Natural killer cell (primary cell): ENCODE measurements at regions not wholly inside any gene's neighbourhood (a gene's known extent, or its start where the extent isn't known, plus 50 kb on each side); places are given as distances from the start of the nearest gene placed in this dataset.

Experiments
- ATAC-seq, 3 donors: fragments of 150-1000 bp in 2 of 3; fragments of 200-7000 bp in 1 of 3; cut with Tn5 transposase; 1 replicate in 1 of 3; 2 replicates in 2 of 3; pipeline ENCODE4 v1.10.0; 2021; ENCODE audit warnings: mild to moderate bottlenecking in 2 of 3, moderate library complexity in 2 of 3
- DNase-seq, 2 donors: peaks; one replicate each; pipeline versions ENCODE4 v3.0.0 to v3.0.0-alpha.2; 2013 to 2021; ENCODE audit warnings: mixed read lengths in 1 of 2
- H3K27ac ChIP-seq: one replicate; pipeline ENCODE4 v1.5.1; 2013; ENCODE audit warnings: mild to moderate bottlenecking, low read length
- H3K27me3 ChIP-seq: one replicate; pipeline ENCODE4 v1.6.1; 2013; ENCODE audit warnings: low read length; ENCODE audit not compliant: control insufficient read depth, insufficient read depth
- H3K36me3 ChIP-seq: one replicate; pipeline ENCODE4 v1.6.1; 2013; ENCODE audit warnings: low read length; ENCODE audit not compliant: control insufficient read depth, insufficient read depth
- H3K4me1 ChIP-seq: one replicate; pipeline ENCODE4 v1.6.1; 2013; ENCODE audit warnings: low read length; ENCODE audit not compliant: control insufficient read depth, insufficient read depth
- H3K4me3 ChIP-seq: one replicate; pipeline ENCODE4 v1.5.1; 2013; ENCODE audit warnings: low read length
- H3K9me3 ChIP-seq: one replicate; pipeline ENCODE4 v1.6.1; 2013; ENCODE audit warnings: low read length; ENCODE audit not compliant: control insufficient read depth, insufficient read depth
- H3K27ac Mint-ChIP-seq, 2 donors: one replicate each; pipeline ENCODE4 v1.8.0; 2022; ENCODE audit warnings: mild to moderate bottlenecking in 2 of 2, mixed read lengths in 2 of 2, moderate library complexity in 1 of 2
- H3K27me3 Mint-ChIP-seq, 2 donors: one replicate each; pipeline ENCODE4 v1.8.0; 2022; ENCODE audit warnings: low read depth in 2 of 2, mixed read lengths in 2 of 2
- H3K36me3 Mint-ChIP-seq: one replicate; pipeline ENCODE4 v1.8.0; 2022; ENCODE audit warnings: mixed read lengths
- H3K4me1 Mint-ChIP-seq, 2 donors: one replicate each; pipeline ENCODE4 v1.8.0; 2022; ENCODE audit warnings: mixed read lengths in 2 of 2
- H3K4me3 Mint-ChIP-seq: one replicate; pipeline ENCODE4 v1.8.0; 2022; ENCODE audit warnings: mild to moderate bottlenecking, moderate library complexity, mixed read lengths
- H3K9me3 Mint-ChIP-seq, 2 donors: one replicate each; pipeline ENCODE4 v1.8.0; 2022; ENCODE audit warnings: mixed read lengths in 2 of 2
- CTCF ChIP-seq: fragments of 200-600 bp; IDR thresholded peaks from one replicate; pipeline ENCODE4 v1.8.0; 2022; ENCODE audit warnings: antibody characterized with exemption
- WGBS: methylation state at CpG from one replicate; pipeline ENCODE4 v1.1.7; 2013; ENCODE audit warnings: missing lambda C conversion rate; ENCODE audit not compliant: insufficient coverage; 5-methylcytosine and 5-hydroxymethylcytosine counted together
- intact Hi-C: fragments of 100-400 bp; cut with micrococcal nuclease; formaldehyde crosslinking; loops from one replicate; pipeline ENCODE4 v1.14.2; 2022

- H3K4me3 Mint-ChIP-seq, result no peak overlapping the region
- WGBS, result 94% methylated on average over 3 of the region's 4 CpGs
- peaks cover 12 to 52% of the 10 kb centered on the region in 2 donors for H3K27me3 Mint-ChIP-seq
- no peak overlapping the region for H3K27ac ChIP-seq
- intact Hi-C loops, result no loop called here
- H3K27me3 ChIP-seq, result peaks cover 2% of the 10 kb centered on the region
- no peaks in the 10 kb centered on the region for H3K36me3 ChIP-seq
- no peaks in the 10 kb centered on the region for H3K36me3 Mint-ChIP-seq
- TF ChIP-seq CTCF, result no peak
- no peaks in the 10 kb centered on the region for H3K9me3 ChIP-seq
- DNase-seq (no peak), ATAC-seq (no peak)
- H3K27ac Mint-ChIP-seq, result no peak overlapping the region
- no peaks in the 10 kb centered on the region for H3K4me1 Mint-ChIP-seq
- H3K4me1 ChIP-seq, result no peaks in the 10 kb centered on the region
- H3K9me3 Mint-ChIP-seq, result no peaks in the 10 kb centered on the region
- no peak overlapping the region for H3K4me3 ChIP-seq
Measured at GRCh38 chr2:35938838-35939237, 416.7 kb upstream of the CRIM1 start.

GRCh38 chr2:35933031-35933430 lies 422.5 kb upstream of the CRIM1 start:
- H3K9me3 ChIP-seq, result no peaks in the 10 kb centered on the region
- intact Hi-C loops, result no loop called here
- Mint-ChIP-seq H3K9me3 (no peaks in the 10 kb centered on the region), H3K4me1 (no peaks in the 10 kb centered on the region), H3K27me3 (peaks cover 20 to 53% of the 10 kb centered on the region in 2 donors), H3K36me3 (peaks cover 5% of the 10 kb centered on the region), H3K27ac (no peak overlapping the region), H3K4me3 (no peak overlapping the region)
- H3K4me3 ChIP-seq, result no peak overlapping the region
- H3K4me1 ChIP-seq, result no peaks in the 10 kb centered on the region
- DNase-seq, result no peak
- H3K27ac ChIP-seq, result no peak overlapping the region
- TF ChIP-seq CTCF, result no peak
- peaks cover 2% of the 10 kb centered on the region for H3K27me3 ChIP-seq
- no CpG with 5 or more reads among the region's 1 CpG for whole genome bisulfite sequencing
- no peak for ATAC-seq
- H3K36me3 ChIP-seq, result no peaks in the 10 kb centered on the region

GRCh38 chr2:35932276-35932963 lies 423.2 kb upstream of the CRIM1 start:
- DNase-seq, result no peak
- H3K4me1 ChIP-seq, result no peaks in the 10 kb centered on the region
- peaks cover 17 to 47% of the 10 kb centered on the region in 2 donors for H3K27me3 Mint-ChIP-seq
- peaks cover 0 to 5% of the 10 kb centered on the region in 2 donors for H3K4me1 Mint-ChIP-seq
- TF ChIP-seq CTCF, result no peak
- H3K4me3 ChIP-seq, result no peak overlapping the region
- no peaks in the 10 kb centered on the region for H3K9me3 ChIP-seq
- peaks cover 2% of the 10 kb centered on the region for H3K27me3 ChIP-seq
- ATAC-seq, result no peak
- 88% methylated on average over 5 of the region's 5 CpGs for WGBS
- H3K27ac Mint-ChIP-seq, result no peak overlapping the region
- no peaks in the 10 kb centered on the region for H3K9me3 Mint-ChIP-seq
- no peaks in the 10 kb centered on the region for H3K36me3 ChIP-seq
- H3K27ac ChIP-seq, result no peak overlapping the region
- intact Hi-C loops, result no loop called here
- H3K36me3 Mint-ChIP-seq, result peaks cover 5% of the 10 kb centered on the region
- H3K4me3 Mint-ChIP-seq, result no peak overlapping the region

- Histone ChIP-seq H3K9me3 (no peaks in the 10 kb centered on the region), H3K36me3 (no peaks in the 10 kb centered on the region), H3K4me1 (no peaks in the 10 kb centered on the region), H3K27ac (no peak overlapping the region), H3K4me3 (no peak overlapping the region), H3K27me3 (peaks cover 2% of the 10 kb centered on the region)
- peaks cover 19 to 47% of the 10 kb centered on the region in 2 donors for H3K27me3 Mint-ChIP-seq
- peaks cover 5% of the 10 kb centered on the region for H3K36me3 Mint-ChIP-seq
- WGBS, result 100% methylated on average over 4 of the region's 4 CpGs
- H3K9me3 Mint-ChIP-seq, result no peaks in the 10 kb centered on the region
- no peak for TF ChIP-seq CTCF
- intact Hi-C loops, result no loop called here
- no peak overlapping the region for H3K4me3 Mint-ChIP-seq
- no peak for ATAC-seq
- peaks cover 0 to 6% of the 10 kb centered on the region in 2 donors for H3K4me1 Mint-ChIP-seq
- no peak for DNase-seq
- no peak overlapping the region for H3K27ac Mint-ChIP-seq
Measured at GRCh38 chr2:35931626-35932025, 424.0 kb upstream of the CRIM1 start.
